SU-DHL-6 (cell line): ENCODE measurements at regions not wholly inside any gene's neighbourhood (a gene's known extent, or its start where the extent isn't known, plus 50 kb on each side); places are given as distances from the start of the nearest gene placed in this dataset.

ENCODE experiments used
- H2AFZ ChIP-seq: fragments of 200-600 bp; sonication (generic); 2 replicates; pipeline ENCODE4 v1.6.1; 2014; ENCODE audit warnings: low read depth, mild to moderate bottlenecking, moderate library complexity, mixed read lengths, antibody characterized with exemption, low read length; ENCODE audit not compliant: severe bottlenecking
- H3F3A ChIP-seq: fragments of 200-600 bp; shearing (Covaris generic); 2 replicates; pipeline ENCODE4 v1.6.0; 2016; ENCODE audit warnings: antibody characterized with exemption, mild to moderate bottlenecking; ENCODE audit not compliant: insufficient read depth
- H3K27ac ChIP-seq: fragments of 200-600 bp; sonication (generic); 2 replicates; pipeline ENCODE4 v1.5.1; 2016; ENCODE audit warnings: low read depth, mild to moderate bottlenecking, low read length, moderate library complexity, mixed read lengths
- H3K27me3 ChIP-seq: fragments of 200-600 bp; sonication (generic), shearing (Covaris generic); 2 replicates; pipeline ENCODE4 v1.6.0; 2014; ENCODE audit warnings: mild to moderate bottlenecking, low read length
- H3K36me3 ChIP-seq: fragments of 200-600 bp; sonication (generic); 2 replicates; pipeline ENCODE4 v1.6.1; 2014; ENCODE audit warnings: mild to moderate bottlenecking, low read length, mixed read lengths
- H3K4me2 ChIP-seq: fragments of 300-600, 200-600 bp; shearing (Covaris generic), sonication (generic); 2 replicates; pipeline ENCODE4 v1.6.0; 2014; ENCODE audit warnings: low read length, low read depth, mild to moderate bottlenecking; ENCODE audit not compliant: poor library complexity, severe bottlenecking
- H3K4me3 ChIP-seq: fragments of 200-600 bp; sonication (generic); 2 replicates; pipeline ENCODE4 v1.5.1; 2014; ENCODE audit warnings: antibody characterized with exemption, low read length, mild to moderate bottlenecking, mixed read lengths; ENCODE audit not compliant: insufficient read depth, poor library complexity, severe bottlenecking
- H3K79me2 ChIP-seq: fragments of 200-600 bp; sonication (generic); 2 replicates; pipeline ENCODE4 v1.6.1; 2014; ENCODE audit warnings: mild to moderate bottlenecking, low read length, moderate library complexity; ENCODE audit not compliant: insufficient read depth
- H3K9ac ChIP-seq: fragments of 200-600 bp; sonication (generic); 2 replicates; pipeline ENCODE4 v1.7.0; 2014; ENCODE audit warnings: mild to moderate bottlenecking, low read length
- H3K9me2 ChIP-seq: fragments of 200-600 bp; sonication (generic); replicated peaks from 2 replicates; pipeline ENCODE4 v1.6.1; 2014; ENCODE audit warnings: low read length; ENCODE audit not compliant: insufficient read depth
- H3K9me3 ChIP-seq: fragments of 200-600 bp; sonication (generic); 2 replicates; pipeline ENCODE4 v1.6.1; 2014; ENCODE audit warnings: low read length, mixed read lengths; ENCODE audit not compliant: insufficient read depth
- H4K20me1 ChIP-seq: fragments of 200-600 bp; sonication (generic); 2 replicates; pipeline ENCODE4 v1.6.1; 2014; ENCODE audit warnings: low read depth, mild to moderate bottlenecking, antibody characterized with exemption, low read length, moderate library complexity, mixed read lengths
- CTCF ChIP-seq: fragments of 200-600 bp; sonication (generic); IDR thresholded peaks from one replicate; pipeline ENCODE4 v1.5.1; 2017; ENCODE audit warnings: antibody characterized with exemption, mild to moderate bottlenecking, low read length, moderate library complexity; ENCODE audit not compliant: insufficient read depth, poor library complexity, severe bottlenecking
- EZH2phosphoT487 ChIP-seq: fragments of 200-600 bp; sonication (generic), shearing (Covaris generic); conservative IDR thresholded peaks from 2 replicates; pipeline ENCODE4 v1.6.1; 2018; ENCODE audit warnings: mild to moderate bottlenecking, antibody characterized with exemption, low read length, moderate library complexity, mixed read lengths

- Histone ChIP-seq H2AFZ (no peak overlapping the region), H3F3A (no peaks in the 10 kb centered on the region), H3K79me2 (no peaks in the 10 kb centered on the region), H3K9me2 (no peaks in the 10 kb centered on the region), H3K27me3 (no peaks in the 10 kb centered on the region), H3K9me3 (no peaks in the 10 kb centered on the region), H3K4me2 (no peak overlapping the region), H3K27ac (no peak overlapping the region), H3K36me3 (no peaks in the 10 kb centered on the region), H3K9ac (no peak overlapping the region), H4K20me1 (no peaks in the 10 kb centered on the region), H3K4me3 (no peak overlapping the region)
- TF ChIP-seq CTCF = no peak
- TF ChIP-seq EZH2phosphoT487 = no peak
Measured at GRCh38 chr6:91812596-91813274, 1225.9 kb upstream of the MAP3K7 start.

GRCh38 chr6:91804981-91805380 lies 1218.1 kb upstream of the MAP3K7 start:
- Histone ChIP-seq H3K27ac (no peak overlapping the region), H3K4me2 (no peak overlapping the region), H3F3A (no peaks in the 10 kb centered on the region), H3K27me3 (no peaks in the 10 kb centered on the region), H3K9ac (no peak overlapping the region), H2AFZ (no peak overlapping the region), H3K9me3 (no peaks in the 10 kb centered on the region), H3K36me3 (no peaks in the 10 kb centered on the region), H3K4me3 (no peak overlapping the region), H3K79me2 (no peaks in the 10 kb centered on the region), H4K20me1 (no peaks in the 10 kb centered on the region; the same call in 1 of the 2 replicates), H3K9me2 (no peaks in the 10 kb centered on the region)
- TF ChIP-seq EZH2phosphoT487 (no peak), CTCF (no peak)

- no peaks in the 10 kb centered on the region for H3K36me3 ChIP-seq
- no peak overlapping the region for H3K4me2 ChIP-seq
- H3K27ac ChIP-seq = no peak overlapping the region
- TF ChIP-seq CTCF (no peak), EZH2phosphoT487 (no peak)
- H3K4me3 ChIP-seq = no peak overlapping the region
- no peak overlapping the region for H3K9ac ChIP-seq
- no peaks in the 10 kb centered on the region for H3K79me2 ChIP-seq
- H3K9me2 ChIP-seq = no peaks in the 10 kb centered on the region
- no peaks in the 10 kb centered on the region; the same call in 1 of the 2 replicates for H4K20me1 ChIP-seq
- H3K9me3 ChIP-seq = no peaks in the 10 kb centered on the region
- no peaks in the 10 kb centered on the region for H3F3A ChIP-seq
- H3K27me3 ChIP-seq = no peaks in the 10 kb centered on the region
- H2AFZ ChIP-seq = no peak overlapping the region
Measured at GRCh38 chr6:91802431-91802830, 1215.6 kb upstream of the MAP3K7 start.
